Neural cell (in vitro differentiated cells): ENCODE measurements at regions not wholly inside any gene's neighbourhood (a gene's known extent, or its start where the extent isn't known, plus 50 kb on each side); places are given as distances from the start of the nearest gene placed in this dataset.

ENCODE experiments used
- H2AFZ ChIP-seq: fragments of 200-600, 300-800 bp; sonication (generic), shearing (Covaris generic); 2 replicates; pipeline ENCODE4 v1.6.0; 2014; ENCODE audit warnings: low read depth, mild to moderate bottlenecking, antibody characterized with exemption, low read length, moderate library complexity
- H3F3A ChIP-seq: fragments of 200-600 bp; shearing (Covaris generic); 2 replicates; pipeline ENCODE4 v1.6.1; 2016; ENCODE audit warnings: mild to moderate bottlenecking, moderate library complexity, mixed read lengths, antibody characterized with exemption, low read length; ENCODE audit not compliant: insufficient read depth, poor library complexity, severe bottlenecking
- H3K27ac ChIP-seq: fragments of 200-600, 300-800 bp; sonication (generic), shearing (Covaris generic); 2 replicates; pipeline ENCODE4 v1.5.1; 2014; ENCODE audit warnings: mild to moderate bottlenecking, low read length, moderate library complexity
- H3K27me3 ChIP-seq: fragments of 300-800, 200-600 bp; sonication (generic), shearing (Covaris generic); 2 replicates; pipeline ENCODE4 v1.6.0; 2014; ENCODE audit warnings: mild to moderate bottlenecking, low read depth, low read length, moderate library complexity; ENCODE audit not compliant: insufficient read depth
- H3K36me3 ChIP-seq: fragments of 300-800, 200-600 bp; sonication (generic), shearing (Covaris generic); 2 replicates; pipeline ENCODE4 v1.5.1; 2014; ENCODE audit warnings: mild to moderate bottlenecking, antibody characterized with exemption, low read length, moderate library complexity; ENCODE audit not compliant: insufficient read depth
- H3K4me2 ChIP-seq: fragments of 300-800, 200-600 bp; sonication (generic), shearing (Covaris generic); 2 replicates; pipeline ENCODE4 v1.6.0; 2014; ENCODE audit warnings: mild to moderate bottlenecking, low read length
- H3K4me3 ChIP-seq: fragments of 300-800, 200-600 bp; sonication (generic), shearing (Covaris generic); 2 replicates; pipeline ENCODE4 v1.5.1; 2014; ENCODE audit warnings: mild to moderate bottlenecking, low read length, moderate library complexity
- H3K79me2 ChIP-seq: fragments of 200-600 bp; shearing (Covaris generic); replicated peaks from 2 replicates; pipeline ENCODE4 v1.6.0; 2014; ENCODE audit warnings: mild to moderate bottlenecking, low read length, moderate library complexity; ENCODE audit not compliant: insufficient read depth
- H3K9ac ChIP-seq: fragments of 300-800, 200-600 bp; sonication (generic), shearing (Covaris generic); 2 replicates; pipeline ENCODE4 v1.6.1; 2016; ENCODE audit warnings: mild to moderate bottlenecking, low read length, mixed read lengths
- H3K9me2 ChIP-seq: fragments of 200-600 bp; shearing (Covaris generic); 2 replicates; pipeline ENCODE4 v1.6.1; 2016; ENCODE audit warnings: mild to moderate bottlenecking, low read length, mixed read lengths; ENCODE audit not compliant: insufficient read depth
- H3K9me3 ChIP-seq: fragments of 200-600, 300-800 bp; sonication (generic), shearing (Covaris generic); 2 replicates; pipeline ENCODE4 v1.6.1; 2016; ENCODE audit warnings: mild to moderate bottlenecking, mixed run types, low read length, moderate library complexity, mixed read lengths
- H4K20me1 ChIP-seq: fragments of 200-600 bp; shearing (Covaris generic); 2 replicates; pipeline ENCODE4 v1.6.1; 2016; ENCODE audit warnings: mild to moderate bottlenecking, mixed run types; ENCODE audit not compliant: insufficient read depth
- CTCF ChIP-seq: fragments of 450-650 bp; IDR thresholded peaks from 2 replicates; pipeline ENCODE4 v1.5.1; 2014; ENCODE audit warnings: antibody characterized with exemption, mild to moderate bottlenecking, moderate library complexity; ENCODE audit not compliant: poor library complexity, severe bottlenecking
- EP300 ChIP-seq: fragments of 450-650 bp; conservative IDR thresholded peaks from 2 replicates; pipeline ENCODE4 v1.6.1; 2014; ENCODE audit warnings: antibody characterized with exemption, mild to moderate bottlenecking, moderate library complexity; ENCODE audit not compliant: poor library complexity, severe bottlenecking
- EZH2 ChIP-seq: fragments of 200-600, 300-800 bp; shearing (Covaris generic), sonication (generic); IDR thresholded peaks from 2 replicates; pipeline ENCODE4 v1.6.1; 2014; ENCODE audit warnings: antibody characterized with exemption, low read length, borderline replicate concordance, mild to moderate bottlenecking; ENCODE audit not compliant: insufficient read depth, poor library complexity, severe bottlenecking
- MXI1 ChIP-seq: fragments of 450-650 bp; conservative IDR thresholded peaks from 2 replicates; pipeline ENCODE4 v1.6.1; 2014; ENCODE audit warnings: antibody characterized with exemption, mild to moderate bottlenecking; ENCODE audit not compliant: poor library complexity, severe bottlenecking
- POLR2AphosphoS5 ChIP-seq: IDR thresholded peaks from 2 replicates; pipeline ENCODE4 v1.6.1; 2012
- RAD21 ChIP-seq: fragments of 450-650 bp; conservative IDR thresholded peaks from 2 replicates; pipeline ENCODE4 v1.6.1; 2014; ENCODE audit warnings: antibody characterized with exemption, mild to moderate bottlenecking, moderate library complexity
- REST ChIP-seq: IDR thresholded peaks from 2 replicates; pipeline ENCODE4 v1.6.1; 2012; ENCODE audit warnings: borderline replicate concordance
- SMC3 ChIP-seq: fragments of 450-650 bp; conservative IDR thresholded peaks from 2 replicates; pipeline ENCODE4 v1.6.1; 2014; ENCODE audit warnings: antibody characterized with exemption, mild to moderate bottlenecking, moderate library complexity; ENCODE audit not compliant: poor library complexity
- TAF1 ChIP-seq: IDR thresholded peaks from 2 replicates; pipeline ENCODE4 v1.6.1; 2012; ENCODE audit warnings: low read depth

- Histone ChIP-seq H3K27me3 (no peaks in the 10 kb centered on the region), H2AFZ (no peak overlapping the region), H3K79me2 (no peaks in the 10 kb centered on the region), H3K9me3 (no peaks in the 10 kb centered on the region), H3F3A (no peaks in the 10 kb centered on the region), H3K9me2 (no peaks in the 10 kb centered on the region), H3K9ac (no peak overlapping the region), H4K20me1 (no peaks in the 10 kb centered on the region), H3K4me3 (no peak overlapping the region), H3K27ac (no peak overlapping the region), H3K4me2 (no peak overlapping the region), H3K36me3 (no peaks in the 10 kb centered on the region)
- TF ChIP-seq TAF1 (no peak), EP300 (no peak), CTCF (no peak), REST (no peak), POLR2AphosphoS5 (no peak), SMC3 (no peak), EZH2 (no peak), RAD21 (no peak), MXI1 (no peak)
Observed at GRCh38 chr22:26779108-26779507, 121.7 kb downstream of the MIAT start.

GRCh38 chr22:26779929-26780328, 122.5 kb downstream of the MIAT start:
- H3K9ac ChIP-seq: no peak overlapping the region
- H3K27ac ChIP-seq: no peak overlapping the region
- H3K4me2 ChIP-seq: no peak overlapping the region
- H3K79me2 ChIP-seq: no peaks in the 10 kb centered on the region
- H3K9me3 ChIP-seq: no peaks in the 10 kb centered on the region
- no peaks in the 10 kb centered on the region for H3F3A ChIP-seq
- no peaks in the 10 kb centered on the region for H3K36me3 ChIP-seq
- no peaks in the 10 kb centered on the region for H3K9me2 ChIP-seq
- TF ChIP-seq EP300 (no peak), MXI1 (no peak), POLR2AphosphoS5 (no peak), SMC3 (no peak), TAF1 (no peak), RAD21 (no peak), EZH2 (no peak), REST (no peak), CTCF (no peak)
- H2AFZ ChIP-seq: no peak overlapping the region
- no peak overlapping the region for H3K4me3 ChIP-seq
- H4K20me1 ChIP-seq: no peaks in the 10 kb centered on the region
- no peaks in the 10 kb centered on the region for H3K27me3 ChIP-seq
